ENCODE measurements at regions not wholly inside any gene's neighbourhood (a gene's known extent, or its start where the extent isn't known, plus 50 kb on each side); places are given as distances from the start of the nearest gene placed in this dataset.

DNA sequence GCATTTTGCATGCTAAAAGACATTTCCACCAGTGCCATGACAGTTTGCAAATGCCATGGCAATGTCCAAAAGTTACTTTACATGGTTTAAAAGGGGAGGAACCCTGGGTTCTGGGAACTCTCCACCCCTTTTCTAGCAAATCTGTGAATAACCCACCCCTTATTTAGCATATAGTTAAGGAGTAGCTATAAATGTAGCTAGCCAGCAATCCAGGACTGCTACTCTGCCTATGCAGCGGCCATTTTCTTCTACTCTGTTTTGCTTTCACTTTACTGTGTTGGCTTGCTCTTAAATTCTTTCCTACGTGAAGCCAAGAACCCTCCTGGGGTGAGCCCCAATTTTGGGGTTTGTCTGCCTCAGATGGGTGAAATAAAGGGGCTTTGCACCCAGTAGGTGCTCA, 141.0 kb downstream of the PTPN11 start:
- DNase-seq (ENCODE audit: low read depth) = peak; percentile 36

DNA sequence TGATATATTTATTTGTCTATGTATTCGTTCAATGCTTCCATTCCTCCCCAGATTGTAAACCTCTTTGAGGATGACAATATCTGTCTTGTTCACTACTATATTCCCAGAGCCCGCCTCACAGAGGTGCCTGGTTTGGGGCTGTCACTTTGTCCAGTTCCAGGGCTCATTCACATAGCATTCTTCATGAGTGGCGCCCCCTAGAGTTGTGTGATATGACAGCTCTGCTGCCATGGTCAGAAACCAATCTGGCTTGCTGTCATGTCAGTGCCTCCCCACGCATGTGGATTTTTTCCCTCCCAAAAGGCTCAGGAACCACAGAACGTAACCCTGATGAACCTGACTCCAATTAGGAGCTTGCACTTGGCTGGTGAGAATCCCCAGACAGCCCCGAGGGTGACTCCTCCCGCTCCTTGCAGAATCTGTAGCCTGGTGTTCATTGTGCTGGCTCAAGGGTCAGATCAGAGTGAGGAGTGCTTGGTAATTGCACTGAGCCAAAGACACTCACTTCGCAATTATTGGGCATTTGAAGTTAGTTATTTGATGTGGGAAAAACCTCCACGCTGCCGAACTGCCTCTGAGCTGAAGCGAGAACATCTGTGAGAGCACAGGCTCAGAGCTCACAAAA, 145.5 kb downstream of the PTPN11 start:
- no peak for DNase-seq (ENCODE audit: low read depth)

DNA sequence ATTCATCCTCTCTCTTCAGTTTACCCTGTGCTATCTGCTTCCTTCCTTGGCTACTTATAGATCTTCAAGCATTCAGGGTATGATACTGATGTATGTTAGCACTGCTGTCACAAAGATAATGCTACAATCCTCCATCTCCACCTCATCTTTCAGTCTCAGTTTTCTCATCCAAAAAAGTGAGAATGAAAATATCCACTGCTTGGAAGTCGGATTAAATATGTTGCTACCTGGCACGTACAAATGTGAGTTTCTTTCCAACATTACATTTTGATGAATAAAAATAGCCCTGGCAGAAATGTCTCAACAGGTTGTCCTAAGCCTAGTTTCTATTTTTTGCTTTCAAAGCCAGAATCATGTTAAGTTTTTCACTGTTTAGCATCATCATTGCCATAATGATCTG, 149.9 kb downstream of the PTPN11 start:
- no peak for DNase-seq (ENCODE audit: low read depth)

DNA sequence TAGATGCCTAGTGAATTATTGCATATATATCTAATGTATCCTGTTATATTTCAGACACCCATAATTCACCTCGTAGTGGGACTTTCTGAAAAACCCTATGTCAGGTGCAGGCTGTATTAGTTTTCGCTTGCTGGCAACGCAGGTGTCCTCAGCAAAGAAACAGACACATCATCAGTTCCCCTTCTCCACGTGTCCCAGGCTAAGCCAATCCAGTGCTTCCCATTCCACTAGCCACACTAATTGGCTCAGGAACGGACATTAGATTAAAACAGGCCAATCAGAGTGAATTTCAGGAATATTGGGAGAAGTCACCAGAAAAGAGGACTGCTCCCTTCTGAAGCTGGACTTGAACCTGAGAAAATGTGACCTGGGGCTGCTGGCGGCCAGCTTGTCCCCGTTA, 151.3 kb downstream of the PTPN11 start:
- DNase-seq (ENCODE audit: low read depth) = no peak

DNA sequence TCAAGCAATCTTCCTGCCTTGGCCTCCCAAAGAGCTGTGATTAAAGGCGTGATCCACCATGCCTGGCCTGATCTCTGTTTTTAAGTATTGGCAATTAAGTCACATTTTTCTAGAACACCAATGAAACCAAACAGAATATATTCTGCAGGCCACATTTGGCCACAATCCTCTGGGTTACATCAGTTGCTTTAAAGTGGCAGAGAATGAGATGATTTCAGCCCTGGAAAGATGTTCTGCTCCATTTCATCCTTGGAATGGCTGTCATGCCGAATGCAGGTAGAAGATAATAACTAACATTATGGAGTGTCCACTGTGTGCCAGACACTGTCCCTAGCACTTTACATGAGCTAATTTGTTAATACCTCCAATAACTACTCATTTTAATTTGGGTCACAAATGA, 154.4 kb downstream of the PTPN11 start:
- no peak for DNase-seq (ENCODE audit: low read depth)

DNA sequence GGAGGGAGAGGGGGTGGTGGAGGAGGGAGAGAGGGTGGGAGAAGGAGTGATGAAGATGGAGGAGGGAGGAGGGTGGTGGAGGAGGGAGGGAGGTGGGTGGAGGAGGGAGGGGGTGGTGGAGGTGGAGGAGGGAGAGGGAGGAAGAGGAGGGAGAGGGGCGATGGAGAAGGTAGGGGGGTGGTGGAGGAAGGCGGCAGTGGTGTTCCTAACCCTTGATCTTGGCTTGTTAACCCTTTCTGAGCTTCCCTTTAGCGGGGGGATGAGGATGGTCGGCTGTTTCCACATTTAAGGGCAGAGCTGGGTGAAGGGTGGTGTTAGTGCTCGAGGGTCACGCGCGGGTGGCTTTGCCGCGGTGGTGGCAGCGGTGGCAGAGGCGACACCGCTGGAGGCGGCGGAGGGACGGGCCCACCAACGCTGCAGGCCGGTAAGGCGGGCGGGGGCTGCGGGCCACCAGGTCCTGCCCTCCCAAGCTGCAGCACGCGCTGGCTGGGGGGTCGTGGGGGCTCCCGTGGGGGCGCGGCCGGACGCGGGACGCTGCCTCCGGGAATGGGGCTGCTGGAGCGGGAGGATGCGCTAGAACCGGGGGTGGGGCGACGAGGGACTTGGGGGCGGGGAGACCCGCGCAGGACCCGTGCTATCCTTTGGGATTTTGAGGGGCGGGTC, 156.3 kb downstream of the PTPN11 start:
- DNase-seq (ENCODE audit: low read depth) = no peak

DNA sequence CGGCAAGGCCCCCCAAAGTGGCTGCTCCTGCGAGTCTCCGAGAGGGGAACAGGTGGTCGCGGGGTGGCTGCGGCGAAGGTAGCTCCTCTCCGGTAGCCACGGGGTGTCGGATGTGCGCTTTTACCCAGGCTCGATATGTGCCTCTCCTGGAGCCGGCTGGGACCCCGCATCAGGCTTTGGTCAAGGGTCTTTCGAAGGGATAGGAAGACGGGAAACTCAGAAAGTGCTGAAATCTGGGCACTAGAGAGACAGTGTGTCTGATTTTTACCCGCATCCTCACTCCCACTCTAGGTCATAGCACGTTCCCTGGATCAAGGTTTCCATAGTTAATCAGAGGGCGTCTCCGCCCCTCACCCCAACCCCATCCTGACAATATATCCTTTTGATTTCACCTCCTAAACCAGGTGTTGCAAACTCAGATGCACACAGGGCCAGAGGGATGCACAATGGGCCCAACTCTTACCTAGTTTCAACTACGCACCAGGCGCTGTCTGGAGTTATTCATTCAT, 156.9 kb downstream of the PTPN11 start:
- DNase-seq (ENCODE audit: low read depth) = no peak

DNA sequence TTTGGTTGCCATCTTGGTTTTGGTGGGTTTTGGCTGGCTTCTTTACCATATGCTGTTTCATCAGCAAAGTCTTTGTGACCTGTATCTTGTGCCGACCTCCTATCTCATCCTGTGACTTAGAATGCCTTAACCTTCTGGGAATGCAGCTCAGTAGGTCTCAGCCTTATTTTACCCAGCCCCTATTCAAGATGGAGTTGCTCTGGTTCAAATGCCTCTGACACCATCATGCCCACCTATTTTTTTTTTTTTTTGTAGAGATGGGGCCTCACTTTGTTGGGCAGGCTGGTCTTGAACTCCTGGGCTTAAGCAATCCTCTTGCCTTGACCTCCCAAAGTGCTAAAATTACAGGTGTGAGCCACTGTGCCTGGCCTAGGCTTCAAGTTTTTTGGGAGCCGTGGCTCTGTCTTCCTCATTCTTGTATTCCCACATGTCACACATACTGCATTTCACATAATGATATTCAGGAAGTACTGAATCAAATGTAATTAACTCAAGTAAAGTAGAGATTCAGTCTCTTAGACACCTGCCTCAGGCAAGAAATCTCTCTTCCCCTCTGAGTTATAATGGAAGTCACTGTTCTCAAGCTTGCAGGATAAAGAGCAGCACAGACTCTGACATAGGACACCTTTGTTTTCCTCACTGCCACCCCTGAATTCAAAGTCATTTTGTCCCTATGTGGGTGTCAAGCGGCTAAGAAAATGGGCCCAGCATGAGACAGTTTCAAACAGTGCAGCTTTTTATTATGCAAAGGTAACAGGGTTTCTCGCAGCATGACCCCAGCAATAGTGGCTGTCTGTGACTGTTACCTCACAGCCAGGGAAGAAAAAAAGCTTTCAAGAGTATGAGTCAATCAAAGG, 159.0 kb downstream of the PTPN11 start:
- DNase-seq (ENCODE audit: low read depth) = peak; percentile 43

DNA sequence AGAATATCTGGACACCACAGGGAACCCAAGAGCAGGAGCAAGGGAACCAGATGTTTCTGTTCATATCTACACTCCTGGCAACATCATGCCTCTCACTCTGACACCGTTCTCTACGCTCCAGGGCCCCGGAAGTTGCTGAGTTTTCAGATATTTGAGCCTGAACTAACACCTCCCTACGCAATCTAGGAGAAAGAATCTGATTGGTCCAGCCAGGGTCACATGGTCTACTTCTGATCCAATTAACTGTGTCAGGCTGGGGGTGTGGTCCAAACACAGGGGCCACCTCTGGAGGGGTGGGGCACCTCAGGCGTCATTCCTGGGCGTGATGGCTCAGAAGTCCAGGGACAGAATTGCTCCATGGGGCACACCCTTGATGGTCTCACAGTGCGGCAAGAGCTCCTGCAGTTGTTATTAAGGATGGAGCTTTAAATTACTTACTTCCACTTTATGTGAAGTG, 165.5 kb downstream of the PTPN11 start:
- DNase-seq (ENCODE audit: low read depth) = peak; percentile 20

DNA sequence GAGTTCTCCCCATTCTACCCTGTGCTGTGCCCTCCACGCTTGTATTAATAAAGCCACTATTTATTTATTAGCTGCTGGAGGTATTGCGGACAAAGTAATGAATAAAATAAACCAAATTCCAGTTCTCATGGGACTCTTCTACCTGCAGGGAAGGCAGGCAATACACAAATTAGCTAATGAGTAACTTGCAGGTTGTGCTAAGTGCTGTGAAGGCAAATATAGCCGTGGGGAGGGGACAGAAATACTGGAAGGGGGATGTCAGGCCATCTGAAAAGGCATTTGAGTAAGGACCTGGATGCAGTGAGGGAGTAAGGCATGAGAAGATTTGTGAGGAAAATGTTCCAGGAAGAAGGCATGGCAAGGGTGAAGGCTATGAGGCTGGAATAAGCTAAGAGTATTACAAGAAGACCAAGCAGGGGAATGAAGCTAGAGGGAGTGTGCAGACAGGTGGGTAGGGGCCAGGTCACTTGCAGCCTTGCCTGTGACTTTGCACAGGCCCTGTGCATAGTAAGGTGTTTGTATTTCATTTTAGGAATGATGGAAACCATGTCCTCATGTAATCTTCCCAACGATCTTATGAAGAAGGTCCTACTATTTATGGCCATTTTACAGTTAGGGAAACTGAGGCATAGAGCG, 167.5 kb downstream of the PTPN11 start:
- DNase-seq (ENCODE audit: low read depth) = no peak

DNA sequence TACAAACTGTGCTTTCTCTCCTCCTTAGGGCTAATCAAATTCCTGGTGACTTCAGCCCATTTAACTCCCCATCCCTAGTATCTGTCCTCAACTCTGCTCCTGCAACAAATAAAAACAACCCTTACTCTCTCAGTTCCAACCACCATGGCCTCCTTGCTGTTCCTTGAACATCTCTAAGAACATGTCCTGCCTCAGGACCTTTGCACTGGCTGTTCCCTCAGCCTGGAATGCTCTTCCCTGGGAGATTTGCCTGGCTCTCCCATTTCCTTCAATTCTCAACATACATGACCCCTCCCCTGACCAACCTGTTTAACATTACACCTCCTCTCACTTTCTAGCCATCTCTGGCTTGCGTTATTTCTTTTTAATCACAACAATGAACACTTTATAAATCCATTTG, 170.5 kb downstream of the PTPN11 start:
- DNase-seq (ENCODE audit: low read depth) = no peak

DNA sequence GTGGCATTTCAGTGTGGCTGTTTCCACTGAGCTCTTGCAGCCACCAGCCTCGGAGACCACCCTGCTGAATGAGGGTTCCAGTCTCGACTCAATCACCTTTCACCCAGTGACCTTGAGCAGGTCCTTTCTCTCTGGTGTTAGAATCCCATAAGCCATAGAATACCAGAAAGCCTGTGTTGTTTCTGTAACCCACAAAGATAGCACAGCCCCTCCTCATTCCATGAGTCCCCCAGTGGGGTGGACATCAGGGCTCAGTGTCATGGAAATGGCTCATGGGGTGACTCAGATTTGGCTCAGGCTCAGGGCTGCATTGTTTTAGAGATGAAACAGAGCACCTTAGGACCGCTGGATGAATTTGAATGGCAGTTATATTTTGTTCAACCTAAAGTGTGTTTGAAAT, 171.5 kb downstream of the PTPN11 start:
- no peak for DNase-seq (ENCODE audit: low read depth)

DNA sequence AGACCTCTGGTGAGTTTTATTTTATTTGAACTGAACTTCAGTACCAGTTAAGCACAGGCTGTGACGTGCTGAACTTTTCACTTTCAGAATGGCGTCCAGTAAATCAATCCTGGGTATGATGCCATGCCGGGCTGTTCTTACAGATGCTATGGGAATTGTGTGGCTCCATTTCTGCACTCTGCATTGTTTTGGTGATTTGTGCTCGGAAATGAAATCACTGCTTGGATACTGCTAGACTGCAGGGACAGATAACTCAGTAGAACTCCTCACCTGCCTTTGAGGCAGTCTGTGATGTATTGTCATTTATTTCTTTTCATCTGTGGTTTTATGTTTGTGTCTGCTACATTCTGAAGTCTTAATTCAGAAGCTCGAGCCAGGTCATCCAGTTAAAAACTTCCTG, 172.7 kb downstream of the PTPN11 start:
- no peak for DNase-seq (ENCODE audit: low read depth)

DNA sequence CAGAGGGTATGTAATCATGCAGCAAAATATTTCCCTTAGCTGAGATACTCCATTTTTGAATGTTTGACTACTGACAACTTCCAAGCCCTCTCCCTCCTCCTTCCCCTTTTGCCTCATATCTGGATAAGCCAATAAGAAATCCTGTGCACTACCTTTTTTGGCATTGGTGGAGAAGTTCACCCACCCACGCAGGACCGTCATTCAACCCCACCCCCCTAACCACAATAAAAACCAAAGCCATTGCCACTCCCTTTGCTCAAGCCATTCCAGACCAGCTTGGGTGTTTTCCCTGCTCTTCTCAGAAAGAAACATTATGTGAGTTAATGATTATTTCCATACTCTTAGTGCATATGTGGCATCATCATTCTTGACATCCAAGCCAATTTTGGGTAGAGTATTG, 176.7 kb downstream of the PTPN11 start:
- no peak for DNase-seq (ENCODE audit: low read depth)

DNA sequence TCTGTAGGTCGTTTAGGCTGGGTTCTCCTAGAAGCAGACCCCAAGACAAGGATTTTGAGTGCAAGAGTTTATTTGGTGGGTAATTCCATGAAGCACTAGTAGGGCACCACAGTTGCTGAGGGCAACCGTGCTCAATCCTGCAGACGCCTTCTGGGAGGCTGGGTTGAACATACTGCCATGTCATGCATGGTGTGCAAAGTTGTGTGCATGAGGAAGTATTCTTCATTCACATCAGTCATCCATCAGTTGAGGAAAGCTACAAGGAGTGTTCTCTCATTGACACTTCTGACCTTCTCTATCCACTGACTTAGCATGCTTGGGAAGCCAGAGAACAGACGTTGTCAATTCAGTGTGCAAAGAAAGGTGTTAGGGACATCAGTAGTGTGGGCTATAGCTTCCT, 179.2 kb downstream of the PTPN11 start:
- no peak for DNase-seq (ENCODE audit: low read depth)

DNA sequence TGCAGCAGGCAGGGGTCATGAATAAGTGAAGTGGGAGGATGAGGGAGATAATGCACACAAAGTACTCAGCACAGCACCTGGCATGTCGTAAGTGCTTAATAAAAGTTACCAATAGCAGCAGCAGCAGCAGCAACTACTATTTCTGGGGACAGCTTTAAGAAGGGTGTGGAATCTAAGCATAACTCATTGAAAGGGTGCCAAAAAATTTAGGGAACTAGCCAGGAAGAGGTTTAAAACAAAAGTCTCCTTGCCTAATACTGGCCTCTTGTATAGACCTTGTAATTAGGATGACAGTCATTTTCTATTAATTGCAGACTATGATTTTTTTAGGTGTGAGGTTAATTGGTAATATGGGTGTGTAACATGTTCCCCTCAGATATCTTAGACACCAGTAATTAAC, 179.9 kb downstream of the PTPN11 start:
- no peak for DNase-seq (ENCODE audit: low read depth)

DNA sequence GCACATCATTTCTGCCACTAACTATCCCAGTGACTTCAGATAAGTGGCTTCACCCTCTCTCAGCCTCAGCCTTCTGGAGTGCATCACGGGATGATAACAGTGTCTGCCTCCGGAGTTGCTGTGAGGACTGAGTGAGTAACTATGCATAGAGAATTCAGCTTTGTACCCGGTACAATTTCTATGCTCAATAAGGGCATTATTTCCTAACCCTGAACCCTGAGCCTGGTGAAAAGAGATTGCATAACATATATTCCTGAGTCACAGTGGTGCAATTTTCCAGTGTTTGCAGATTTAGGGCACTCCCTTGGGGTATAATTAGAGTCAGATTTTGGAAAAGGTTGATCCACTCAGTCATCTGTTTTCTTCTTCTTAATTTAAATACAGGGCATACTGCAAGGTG, 181.1 kb downstream of the PTPN11 start:
- DNase-seq (ENCODE audit: low read depth) = peak; percentile 15

DNA sequence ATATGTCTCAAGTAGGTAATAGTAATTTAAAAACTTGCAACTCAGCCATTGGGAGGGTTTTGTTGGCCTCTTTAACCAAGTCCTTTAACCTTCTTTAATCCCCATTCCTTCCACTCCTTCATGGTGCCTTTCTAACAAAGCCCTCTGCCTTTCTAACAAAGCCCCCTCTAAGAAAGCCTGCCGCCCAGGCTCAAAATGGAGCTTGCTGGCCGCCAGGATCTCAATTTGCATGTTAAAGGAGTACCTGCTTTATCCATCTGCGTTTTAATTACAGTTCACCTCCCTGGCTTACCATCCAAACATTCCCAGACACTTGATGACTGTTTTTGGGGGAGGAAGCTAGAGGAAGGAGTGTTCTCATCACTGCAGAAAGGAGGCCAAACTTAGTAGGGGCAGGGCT, 183.4 kb downstream of the PTPN11 start:
- no peak for DNase-seq (ENCODE audit: low read depth)

DNA sequence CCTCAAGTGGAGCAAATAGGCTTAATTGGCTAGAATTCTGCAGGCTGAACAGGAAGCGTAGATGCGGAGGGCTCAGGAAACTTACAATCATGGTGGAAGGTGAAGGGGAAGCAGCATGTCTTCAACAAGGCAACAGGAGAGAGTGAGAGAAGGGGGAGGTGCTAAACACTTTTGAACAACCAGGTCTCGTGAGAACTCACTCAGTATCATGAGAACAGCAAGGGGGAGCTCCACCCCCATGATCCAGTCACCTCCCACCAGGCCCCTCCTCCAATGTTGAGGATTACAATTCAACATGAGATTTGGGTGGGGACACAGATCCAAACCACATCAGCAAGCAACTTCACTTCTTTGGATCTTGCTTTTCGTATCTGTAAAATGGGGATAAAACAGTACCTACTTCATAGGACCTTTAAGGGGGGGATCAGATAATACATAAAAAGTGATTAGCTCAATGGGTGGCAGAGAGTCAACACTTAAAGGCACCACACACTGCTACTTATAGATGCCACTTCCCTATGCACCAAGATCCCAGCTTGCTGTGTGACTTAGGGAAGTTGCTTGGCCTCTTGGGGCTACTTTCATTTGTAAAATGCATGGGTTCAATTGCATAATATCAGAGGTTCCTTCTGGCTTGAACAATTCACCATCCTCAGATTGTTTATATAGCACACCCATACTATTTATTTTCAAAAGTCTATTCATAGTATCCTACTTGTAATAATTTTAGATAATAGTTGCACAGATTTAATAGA, 184.8 kb upstream of the RPH3A start:
- no peak for DNase-seq (ENCODE audit: low read depth)

DNA sequence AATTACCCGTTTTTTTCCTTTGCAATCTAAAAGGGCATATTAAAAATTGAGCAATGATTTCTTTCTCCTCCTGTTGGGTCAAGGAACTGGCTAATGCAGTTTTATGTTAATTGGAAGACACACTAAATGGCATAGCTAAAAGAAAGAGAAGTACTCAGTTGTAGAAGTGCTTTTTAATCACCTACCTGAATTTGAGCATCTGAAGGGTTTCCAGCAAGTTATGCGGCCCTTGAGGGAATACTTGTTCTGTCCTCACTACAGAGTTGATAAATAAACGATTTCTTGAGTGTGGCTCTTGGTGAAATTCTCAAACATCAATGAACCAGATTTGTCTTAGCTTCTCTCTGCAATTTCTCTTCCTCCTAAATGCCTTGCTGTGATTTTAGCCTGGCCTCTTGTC, 184.1 kb upstream of the RPH3A start:
- no peak for DNase-seq (ENCODE audit: low read depth)

DNA sequence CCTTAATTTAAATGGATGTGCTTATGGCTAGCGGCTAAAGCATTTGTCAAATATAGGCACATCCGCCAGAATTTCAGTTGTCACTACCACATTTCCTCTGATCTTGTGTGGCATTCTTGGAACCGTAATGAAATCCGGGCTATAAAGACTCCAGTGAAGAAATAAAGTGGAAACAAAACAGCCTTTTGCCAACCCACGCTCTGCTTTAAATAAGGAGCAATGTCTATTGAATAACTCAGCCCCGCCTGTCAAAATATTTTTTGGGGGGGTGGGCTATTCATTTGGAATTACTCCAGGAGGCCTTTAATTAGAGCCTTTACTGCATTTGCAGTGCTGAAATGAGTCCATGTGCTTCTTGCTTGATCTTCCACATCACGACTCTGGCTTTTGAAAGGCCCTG, 179.6 kb upstream of the RPH3A start:
- peak; percentile 1 for DNase-seq (ENCODE audit: low read depth)

DNA sequence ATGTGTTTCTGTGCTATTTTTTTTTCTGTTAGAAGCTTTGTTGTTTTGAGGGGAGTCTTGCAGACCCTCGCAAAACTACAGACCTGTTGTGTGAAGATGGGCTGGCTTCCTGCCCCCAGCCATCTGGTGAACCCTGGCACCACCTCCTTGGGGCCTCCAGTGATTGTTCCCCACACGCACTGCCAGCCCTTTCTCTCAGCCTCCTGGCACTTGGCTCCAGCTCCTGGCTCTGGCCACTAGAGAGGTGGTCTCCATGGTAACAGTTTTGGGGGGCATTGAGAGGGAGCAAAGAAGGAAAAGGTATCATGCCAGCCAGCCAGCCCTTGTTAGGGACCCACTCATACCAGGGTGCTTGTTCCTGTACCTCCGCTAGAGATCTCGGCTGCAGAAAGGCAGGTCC, 176.4 kb upstream of the RPH3A start:
- DNase-seq (ENCODE audit: low read depth) = no peak
